GM20000 (cell line): ENCODE measurements at regions not wholly inside any gene's neighbourhood (a gene's known extent, or its start where the extent isn't known, plus 50 kb on each side); places are given as distances from the start of the nearest gene placed in this dataset.
"Not testable (repeated sequence)": the region's sequence is repeated elsewhere in the genome, so short reads cannot be mapped to it uniquely, and the experiment has no call there.

Experiments
- DNase-seq: peaks from one replicate; pipeline ENCODE4 v3.0.0; 2012; ENCODE audit warnings: low spot score
- CTCF ChIP-seq: IDR thresholded peaks from 2 replicates; pipeline ENCODE4 v1.5.1; 2012; ENCODE audit warnings: mild to moderate bottlenecking, control low read depth; ENCODE audit errors: extremely low read depth, missing control alignments

DNA sequence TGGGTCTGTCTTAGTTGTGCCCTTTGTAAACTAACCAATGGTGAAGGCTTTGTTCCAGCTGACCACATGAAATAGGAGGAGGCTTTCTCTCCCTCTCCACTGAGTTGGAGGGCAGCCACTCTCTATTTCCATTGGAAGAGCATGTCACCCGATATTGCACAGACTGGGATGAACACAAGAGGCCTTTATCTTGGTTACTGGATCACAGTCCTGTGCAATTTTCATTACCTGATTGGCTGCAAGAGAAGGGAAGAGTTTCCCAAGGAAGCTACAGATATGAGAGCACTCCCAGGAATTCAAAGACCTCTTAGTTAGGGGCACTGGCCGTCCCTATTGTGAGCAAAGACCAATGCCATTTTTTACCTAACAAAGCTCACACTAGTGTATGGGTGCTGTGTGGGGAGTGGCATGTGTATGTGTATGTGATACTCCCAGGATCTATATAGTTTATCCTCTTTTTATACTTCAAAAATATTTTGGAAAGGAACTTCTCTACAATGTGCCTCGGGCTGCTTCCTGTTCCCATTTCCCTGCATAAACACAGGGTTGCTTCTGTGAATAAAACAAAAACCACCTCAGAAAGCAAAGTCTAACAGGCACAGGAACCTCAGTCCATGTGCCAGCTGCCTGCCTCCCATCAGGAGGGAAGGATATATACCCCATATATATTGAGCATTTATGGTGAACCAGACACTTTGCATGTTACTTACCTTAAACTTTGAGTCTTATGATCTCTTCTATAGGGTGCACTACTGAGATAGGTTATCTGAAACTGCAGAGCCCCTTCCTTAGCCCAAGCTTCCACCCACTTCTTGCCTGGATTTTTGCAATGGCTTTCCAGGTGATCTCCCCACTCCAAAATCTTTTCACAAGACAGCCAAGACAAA, 126.5 kb downstream of the RASSF10 start:
- no peak for DNase-seq
- no peak for TF ChIP-seq CTCF

DNA sequence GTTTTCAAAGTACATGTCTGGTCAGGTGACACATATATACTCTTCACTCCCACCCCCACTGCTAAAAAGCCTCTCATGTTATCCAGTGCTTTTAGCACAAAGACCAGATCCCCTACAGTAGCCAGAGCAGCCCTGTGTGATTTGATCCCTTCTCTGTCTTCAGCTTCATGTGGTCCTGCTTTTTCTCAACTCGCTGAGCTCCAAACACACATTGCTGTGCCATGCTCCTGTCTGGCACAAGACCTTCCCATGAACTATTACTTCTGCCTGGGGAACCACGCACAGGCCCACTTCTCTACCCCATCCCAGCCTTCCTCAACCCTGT, 127.1 kb downstream of the RASSF10 start:
- no peak for TF ChIP-seq CTCF
- DNase-seq = no peak

DNA sequence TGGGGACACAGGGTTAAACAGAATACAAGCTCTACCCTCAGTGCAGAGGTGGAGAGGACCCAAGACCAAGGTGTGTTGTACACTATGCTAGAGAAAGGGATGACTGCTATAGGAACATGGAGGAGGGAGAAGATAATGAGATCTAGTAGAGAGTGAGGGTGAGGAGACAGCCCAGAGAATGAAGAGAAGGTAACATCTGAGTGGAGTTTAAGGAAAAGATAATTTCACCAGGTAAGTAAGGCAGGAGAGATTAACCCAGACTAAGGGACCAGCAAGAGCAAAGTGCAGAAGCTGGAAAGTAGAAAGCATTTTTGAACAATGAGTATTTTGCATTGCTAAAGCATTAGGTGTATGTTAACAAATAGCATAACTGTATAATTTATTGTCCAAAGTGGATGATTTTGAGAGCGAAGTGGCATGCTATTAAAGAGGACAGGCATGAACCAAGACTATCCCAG, 128.8 kb downstream of the RASSF10 start:
- DNase-seq = no peak
- no peak for TF ChIP-seq CTCF

DNA sequence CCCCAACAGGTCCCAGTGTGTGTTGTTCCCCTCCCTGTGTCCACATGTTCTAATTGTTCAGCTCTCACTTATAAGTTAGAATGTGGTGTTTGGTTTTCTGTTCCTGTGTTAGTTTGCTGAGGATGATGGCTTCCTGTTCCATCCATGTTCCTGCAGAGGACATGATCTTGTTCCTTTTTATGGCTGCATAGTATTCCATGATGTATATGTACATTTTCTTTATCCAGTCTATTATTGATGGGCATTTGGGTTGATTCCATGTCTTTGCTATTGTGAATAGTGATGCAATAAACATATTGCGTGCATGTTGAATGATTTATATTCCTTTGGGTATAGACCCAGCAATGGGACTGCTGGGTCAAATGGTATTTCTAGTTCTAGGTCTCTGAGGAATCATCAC, 130.0 kb downstream of the RASSF10 start:
- DNase-seq = not testable (repeated sequence)

DNA sequence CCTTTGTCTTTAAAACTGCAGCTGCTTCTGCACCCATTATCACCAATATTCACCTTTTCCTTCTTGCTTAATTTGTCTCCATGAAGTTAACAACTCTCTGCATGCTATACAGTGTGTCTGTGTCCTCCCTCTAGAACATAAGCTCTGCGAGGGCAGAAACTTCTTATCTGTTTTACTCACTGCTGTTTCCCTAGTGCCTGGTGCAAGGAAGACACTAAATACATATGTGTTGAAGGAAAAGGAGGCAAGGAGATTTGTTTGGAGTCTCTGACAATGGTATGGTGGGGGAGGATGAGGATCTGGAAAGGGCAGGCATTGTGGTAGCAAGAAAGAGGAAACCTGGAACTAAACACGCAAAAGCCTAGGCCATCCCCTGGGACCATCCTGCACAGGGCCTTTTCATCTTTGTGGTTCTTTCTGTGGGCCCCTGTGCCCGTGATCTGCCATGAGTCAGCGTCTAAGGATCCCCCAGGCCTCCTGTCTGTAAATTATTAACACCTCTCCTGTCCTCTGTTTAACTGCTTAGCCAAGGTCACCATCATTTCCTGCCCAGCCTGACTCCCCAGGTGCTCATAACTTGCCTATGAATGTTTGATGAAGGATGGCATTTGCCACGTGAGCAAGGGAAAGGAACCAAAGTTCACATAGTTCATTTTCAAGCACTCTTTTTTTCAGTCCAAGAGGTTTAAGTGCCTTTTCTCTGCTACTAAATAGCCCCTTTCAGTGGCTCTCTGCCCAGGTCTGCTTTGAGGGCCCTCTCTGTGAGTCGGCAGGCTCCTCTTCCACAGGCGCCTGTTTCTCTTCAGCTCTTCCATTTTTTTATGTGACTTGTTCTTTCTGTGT, 131.1 kb downstream of the RASSF10 start:
- no peak for TF ChIP-seq CTCF
- peak; percentile 21 for DNase-seq

GRCh38 chr11:13140873-13141655, 131.9 kb downstream of the RASSF10 start:
- DNase-seq = no peak

More at GRCh38 chr11:13140873-13141655, 131.9 kb downstream of the RASSF10 start:
- no peak for TF ChIP-seq CTCF
